NCI-H1105 treated with DMSO at 0.1 percent for 48 hours (cell line): ENCODE measurements at regions not wholly inside any gene's neighbourhood (a gene's known extent, or its start where the extent isn't known, plus 50 kb on each side); places are given as distances from the start of the nearest gene placed in this dataset.
"Not testable (repeated sequence)": the region's sequence is repeated elsewhere in the genome, so short reads cannot be mapped to it uniquely, and the experiment has no call there.

ENCODE experiments used
- DNase-seq: peaks from one replicate; lab custom pipeline; 2025; lab: John Stamatoyannopoulos, UW

- no peak for DNase-seq
Measured at GRCh38 chr15:96470681-96471310, 140.3 kb downstream of the NR2F2 start.

GRCh38 chr15:96472681-96473080 is 142.2 kb downstream of the NR2F2 start:
- DNase-seq: no peak

GRCh38 chr15:96473556-96473955 is 143.1 kb downstream of the NR2F2 start:
- DNase-seq: no peak

GRCh38 chr15:96474231-96474664 is 143.7 kb downstream of the NR2F2 start:
- DNase-seq: no peak

- DNase-seq: no peak
Measured at GRCh38 chr15:96477227-96477626, 146.7 kb downstream of the NR2F2 start.

GRCh38 chr15:96484412-96484811 is 153.9 kb downstream of the NR2F2 start:
- not testable (repeated sequence) for DNase-seq

GRCh38 chr15:96484830-96485229 is 154.3 kb downstream of the NR2F2 start:
- DNase-seq: no peak

GRCh38 chr15:96487245-96487644 is 156.7 kb downstream of the NR2F2 start:
- no peak for DNase-seq

GRCh38 chr15:96491066-96491699 is 160.7 kb downstream of the NR2F2 start:
- DNase-seq: not testable (repeated sequence)

GRCh38 chr15:96491700-96492644 is 161.5 kb downstream of the NR2F2 start:
- DNase-seq: not testable (repeated sequence)

GRCh38 chr15:96494505-96494904 is 164.0 kb downstream of the NR2F2 start:
- no peak for DNase-seq

GRCh38 chr15:96495386-96495785 is 164.9 kb downstream of the NR2F2 start:
- DNase-seq: no peak

GRCh38 chr15:96497951-96498350 is 167.5 kb downstream of the NR2F2 start:
- no peak for DNase-seq

GRCh38 chr15:96500508-96500907 is 170.0 kb downstream of the NR2F2 start:
- DNase-seq: no peak

- no peak for DNase-seq
Measured at GRCh38 chr15:96501362-96501761, 170.9 kb downstream of the NR2F2 start.

GRCh38 chr15:96502196-96502595 is 171.7 kb downstream of the NR2F2 start:
- no peak for DNase-seq

- no peak for DNase-seq
Measured at GRCh38 chr15:96503276-96503675, 172.8 kb downstream of the NR2F2 start.

GRCh38 chr15:96504371-96504770 is 173.9 kb downstream of the NR2F2 start:
- no peak for DNase-seq

GRCh38 chr15:96505014-96505413 is 174.5 kb downstream of the NR2F2 start:
- DNase-seq: no peak

- DNase-seq: no peak
Measured at GRCh38 chr15:96514607-96515285, 184.2 kb downstream of the NR2F2 start.

- no peak for DNase-seq
Measured at GRCh38 chr15:96515371-96515770, 184.9 kb downstream of the NR2F2 start.

GRCh38 chr15:96521386-96521785 is 190.9 kb downstream of the NR2F2 start:
- no peak for DNase-seq
